GM19397 (cell line): ENCODE measurements at regions not wholly inside any gene's neighbourhood (a gene's known extent, or its start where the extent isn't known, plus 50 kb on each side); places are given as distances from the start of the nearest gene placed in this dataset.

Source experiments
- ATAC-seq: cut with Tn5 transposase; IDR thresholded peaks from one replicate; pipeline ENCODE4 v1.9.1; 2021; ENCODE audit warnings: mild to moderate bottlenecking, moderate library complexity; ENCODE audit not compliant: unreplicated experiment

- no peak for ATAC-seq
Observed at GRCh38 chr3:31442755-31443154, 90.0 kb upstream of the STT3B start.

DNA sequence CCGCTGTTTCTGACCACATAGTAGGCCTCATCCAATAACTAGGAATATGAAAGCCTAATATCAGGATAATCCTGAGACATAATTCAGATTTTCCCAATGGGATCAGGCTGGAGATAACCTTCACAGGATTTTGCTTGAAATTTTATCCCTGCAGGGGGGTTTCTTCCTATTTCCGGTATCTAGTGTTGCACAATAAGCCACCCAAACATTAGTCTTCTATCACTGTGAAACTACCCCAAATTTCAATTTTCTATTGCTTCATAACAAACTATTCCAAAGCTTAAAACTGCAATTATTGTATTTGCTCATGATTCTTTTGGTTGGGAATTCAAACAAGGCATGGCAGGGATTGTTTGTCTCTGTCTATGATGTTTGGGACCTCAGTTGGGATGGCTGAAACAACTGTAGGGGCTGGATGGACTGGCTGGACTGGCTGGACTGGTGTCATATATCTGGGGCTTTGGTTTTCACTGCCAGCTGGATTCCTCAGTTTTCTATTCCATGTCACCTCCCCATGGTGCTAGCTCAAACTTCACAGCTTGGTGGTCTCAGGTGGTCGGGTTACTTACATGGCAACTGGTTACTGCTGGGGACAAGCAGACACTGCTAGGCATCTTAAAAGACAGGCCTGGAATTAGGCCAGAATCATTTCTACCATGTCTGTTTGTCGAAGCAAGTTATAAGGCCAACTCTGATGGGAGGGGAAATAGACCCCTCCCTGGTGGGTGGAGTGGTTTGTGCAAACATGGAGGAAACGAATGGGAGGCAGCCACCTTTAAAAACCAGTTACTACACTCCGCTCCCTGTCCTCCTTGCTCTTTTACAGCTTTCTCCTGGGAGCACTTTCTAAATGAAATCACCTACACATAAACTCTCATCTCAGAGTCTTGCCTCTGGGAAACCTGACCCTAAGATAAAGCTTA is 88.2 kb upstream of the STT3B start:
- no peak for ATAC-seq

DNA sequence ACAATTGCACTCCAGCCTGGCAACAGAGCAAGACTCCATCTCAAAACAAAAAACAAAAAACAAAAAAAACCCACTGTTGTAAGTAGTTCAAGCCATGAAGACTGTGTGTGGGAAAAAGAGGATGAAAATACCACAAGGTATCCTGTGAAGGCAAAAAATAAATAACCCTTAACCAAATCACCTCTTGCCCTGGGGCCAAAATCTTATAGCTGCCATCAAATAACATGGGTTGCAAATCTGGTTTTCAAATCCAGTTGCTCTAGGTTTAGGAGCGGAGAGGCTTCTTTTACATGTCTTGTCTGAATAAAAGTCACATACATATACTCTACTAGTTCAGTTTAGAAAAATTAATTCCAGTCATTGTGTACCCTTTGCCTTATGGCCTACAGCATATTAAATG is 87.0 kb upstream of the STT3B start:
- no peak for ATAC-seq

- ATAC-seq, result peak; percentile 58
Observed at GRCh38 chr3:31448035-31448881, 84.5 kb upstream of the STT3B start.

GRCh38 chr3:31448882-31449243 is 83.9 kb upstream of the STT3B start:
- ATAC-seq, result peak; percentile 19

GRCh38 chr3:31449318-31449717 is 83.4 kb upstream of the STT3B start:
- no peak for ATAC-seq

GRCh38 chr3:31450345-31450744 is 82.4 kb upstream of the STT3B start:
- no peak for ATAC-seq

DNA sequence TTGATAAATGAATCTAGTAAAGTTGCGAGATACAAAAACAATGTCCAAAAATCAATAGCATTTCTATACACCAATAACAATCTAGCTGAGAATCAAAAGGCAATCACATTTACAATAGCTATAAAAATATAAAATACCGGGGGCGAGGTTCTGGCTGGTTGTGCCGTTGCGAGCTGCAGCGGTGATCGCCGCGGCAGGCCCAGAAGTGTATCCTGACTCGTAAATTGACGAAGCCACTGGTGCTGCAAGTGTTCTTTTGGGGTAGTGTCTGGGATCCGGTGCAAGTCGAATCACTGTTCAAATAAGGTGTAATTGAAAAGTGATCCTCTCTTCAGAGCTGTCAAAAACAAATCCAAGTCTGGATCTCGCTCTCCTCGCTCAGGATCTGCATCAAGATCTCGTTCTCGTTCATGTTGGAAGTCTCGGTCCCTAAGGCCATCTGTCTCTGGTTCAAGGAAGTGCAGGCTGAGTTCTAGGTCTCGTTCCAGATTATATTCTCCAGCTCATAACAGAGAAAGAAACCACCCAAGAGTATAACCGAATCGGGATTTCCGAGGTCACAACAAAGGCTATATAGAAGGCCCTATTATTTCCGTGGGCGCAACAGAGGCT is 80.1 kb upstream of the STT3B start:
- ATAC-seq, result no peak

DNA sequence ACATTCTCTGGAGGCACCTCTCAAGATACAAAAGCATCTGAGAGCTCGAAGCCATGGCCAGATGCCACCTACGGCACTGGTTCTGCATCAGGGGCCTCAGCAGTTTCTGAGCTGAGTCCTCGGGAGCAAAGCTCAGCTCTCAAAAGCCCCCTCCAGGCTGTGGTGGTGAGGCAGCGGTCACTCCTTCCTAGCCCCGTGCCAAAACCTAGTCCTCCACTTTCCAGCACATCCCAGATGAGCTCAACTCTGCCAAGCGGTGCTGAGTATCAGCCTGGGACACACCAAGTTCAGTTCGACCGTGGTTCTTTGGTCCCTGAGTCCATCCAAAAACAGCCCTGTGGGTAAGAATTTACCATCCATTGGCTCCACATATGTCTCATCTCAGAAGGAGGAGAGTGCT is 79.3 kb upstream of the STT3B start:
- no peak for ATAC-seq

GRCh38 chr3:31455524-31455923 is 77.2 kb upstream of the STT3B start:
- ATAC-seq, result no peak

DNA sequence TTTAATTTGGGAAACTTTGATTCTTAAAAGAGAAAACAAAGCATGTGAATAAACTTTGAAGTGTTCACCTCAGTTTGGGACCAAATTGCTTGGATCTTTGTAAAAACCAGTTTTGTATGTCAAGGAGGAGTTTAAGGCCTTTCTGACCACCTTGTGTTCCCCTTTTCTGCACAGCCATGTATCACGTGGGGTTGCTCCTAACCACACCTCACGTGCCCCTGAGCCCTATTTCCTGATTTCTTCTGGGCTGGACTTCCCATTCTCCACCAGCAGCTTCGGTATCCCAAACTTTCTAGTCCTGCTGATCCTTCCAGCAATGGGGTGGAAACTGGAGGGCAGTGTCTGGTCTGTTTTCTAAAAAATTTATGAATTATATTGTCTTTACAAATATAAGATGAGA is 76.4 kb upstream of the STT3B start:
- ATAC-seq, result no peak

DNA sequence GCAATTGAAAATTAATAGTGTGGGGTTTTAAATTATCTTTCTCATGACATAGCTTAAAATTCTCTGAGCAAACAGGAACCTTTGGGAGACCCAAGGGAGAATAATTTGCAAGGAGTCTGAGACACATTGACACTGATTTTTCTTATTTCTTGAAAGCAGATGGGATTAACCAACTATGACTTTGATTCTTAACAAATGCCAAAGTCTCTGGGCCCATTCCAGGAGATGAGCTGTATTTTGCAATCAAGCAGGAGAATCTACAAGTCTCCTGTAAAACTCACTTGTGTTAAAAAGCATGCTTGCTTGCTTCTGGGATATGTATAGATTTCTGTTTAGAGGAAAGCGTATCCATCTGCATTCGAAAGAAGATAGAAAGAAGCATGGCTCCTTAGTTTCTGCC is 71.3 kb upstream of the STT3B start:
- ATAC-seq, result no peak

GRCh38 chr3:31462050-31462569 is 70.6 kb upstream of the STT3B start:
- ATAC-seq, result peak; percentile 79

DNA sequence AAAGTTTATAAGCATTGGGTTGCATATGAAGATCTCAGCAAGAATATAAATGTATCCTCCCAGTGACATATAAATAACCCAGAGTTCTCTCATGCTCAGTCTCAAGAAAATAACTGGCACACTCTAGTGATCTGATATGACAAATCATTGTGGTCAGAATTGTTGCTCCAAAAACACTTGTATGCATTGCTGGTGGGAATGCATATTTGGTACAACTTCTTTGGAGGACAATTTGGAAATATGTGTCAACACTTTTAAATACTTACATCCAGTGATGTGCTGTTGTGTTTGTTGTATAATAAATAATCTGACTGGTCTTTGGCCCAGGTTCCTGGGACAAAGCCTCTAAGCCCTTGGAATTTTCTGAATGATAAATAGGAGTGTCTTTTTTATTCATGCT is 66.7 kb upstream of the STT3B start:
- ATAC-seq, result no peak

- no peak for ATAC-seq
Observed at GRCh38 chr3:31466866-31467265, 65.9 kb upstream of the STT3B start.

- no peak for ATAC-seq
Observed at GRCh38 chr3:31468433-31468832, 64.3 kb upstream of the STT3B start.

DNA sequence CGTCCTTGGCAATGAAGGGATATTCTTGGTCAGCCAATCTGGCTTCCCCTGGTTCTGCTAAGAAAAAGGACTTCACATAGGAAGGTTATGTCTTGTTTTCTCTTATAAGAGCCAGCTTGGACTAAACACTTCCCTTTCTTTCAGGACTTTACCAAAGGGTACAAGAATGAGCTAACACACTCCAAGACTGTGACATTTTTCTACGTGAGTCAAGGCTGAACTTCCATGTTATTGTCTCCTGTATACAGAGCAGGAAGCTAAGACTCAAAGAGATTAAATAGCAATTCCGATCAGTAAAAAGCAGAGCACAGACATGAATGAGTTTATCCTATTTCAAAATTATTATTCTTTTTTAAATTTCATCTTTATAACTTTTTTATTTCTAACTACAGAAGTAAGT is 63.3 kb upstream of the STT3B start:
- no peak for ATAC-seq

DNA sequence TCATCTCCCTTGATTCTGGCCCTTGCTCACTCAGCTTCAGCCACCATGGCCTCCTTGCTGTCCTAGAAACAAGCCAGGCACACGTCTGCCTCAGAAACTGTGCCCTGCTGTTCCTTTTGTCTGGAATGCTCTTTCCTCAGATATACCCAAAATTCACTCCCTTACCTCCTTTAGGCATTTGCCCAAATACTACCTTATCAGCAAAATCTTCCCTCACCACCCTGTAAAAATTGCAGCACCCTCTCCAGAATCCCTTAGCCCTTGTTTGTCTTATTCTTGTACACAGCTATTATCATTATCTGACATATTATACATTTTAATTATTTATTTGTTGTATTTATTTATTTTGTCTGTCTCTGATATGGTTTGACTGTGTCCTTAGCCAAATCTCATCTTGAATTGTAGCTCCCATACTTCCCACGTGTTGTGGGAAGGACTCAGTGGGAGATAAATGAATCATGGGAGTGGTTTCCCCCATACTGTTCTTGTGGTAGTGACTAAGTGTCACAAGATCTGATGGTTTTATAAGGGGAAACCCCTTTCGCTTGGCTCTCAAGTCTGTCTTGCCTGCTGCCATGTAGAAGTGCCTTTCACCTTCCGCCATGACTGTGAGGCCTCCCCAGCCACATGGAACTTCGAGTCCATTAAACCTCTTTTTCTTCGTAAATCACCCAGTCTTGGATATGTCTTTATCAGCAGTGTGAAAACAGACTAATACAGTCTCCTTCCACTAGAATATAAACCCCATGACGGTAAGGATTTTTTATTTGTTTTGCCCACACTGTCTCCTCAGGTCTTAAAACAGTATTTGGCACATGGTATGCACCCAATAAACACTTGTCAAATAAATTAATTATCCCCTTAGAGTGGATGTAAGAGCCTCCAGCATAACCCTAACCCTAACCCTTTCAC is 60.0 kb upstream of the STT3B start:
- ATAC-seq, result no peak

GRCh38 chr3:31476209-31476608 is 56.5 kb upstream of the STT3B start:
- ATAC-seq, result no peak

- no peak for ATAC-seq
Observed at GRCh38 chr3:31479431-31479830, 53.3 kb upstream of the STT3B start.
